Activated naive CD4-positive, alpha-beta T cell treated with anti-CD3 and anti-CD28 coated beads, Interleukin-2, amount 50 U/mL, for 72 hours (primary cell): ENCODE measurements at regions not wholly inside any gene's neighbourhood (a gene's known extent, or its start where the extent isn't known, plus 50 kb on each side); places are given as distances from the start of the nearest gene placed in this dataset.

Source experiments
- ATAC-seq, 2 donors: fragments of 150-1000 bp; cut with Tn5 transposase; 2 replicates each; pipeline ENCODE4 v1.10.0; 2021; ENCODE audit warnings: mild to moderate bottlenecking in 2 of 2, moderate library complexity in 2 of 2
- DNase-seq, 2 donors: peaks; one replicate each; pipeline ENCODE4 v3.0.0; 2021 to 2022; ENCODE audit warnings: low spot score in 2 of 2
- H3K27ac Mint-ChIP-seq, 2 donors: one replicate each; pipeline ENCODE4 v1.8.0; 2022; ENCODE audit warnings: mild to moderate bottlenecking in 2 of 2, mixed read lengths in 2 of 2
- H3K36me3 Mint-ChIP-seq, 2 donors: one replicate each; pipeline ENCODE4 v1.8.0; 2022; ENCODE audit warnings: mixed read lengths in 2 of 2
- H3K9me3 Mint-ChIP-seq, 2 donors: one replicate each; pipeline ENCODE4 v1.8.0; 2022; ENCODE audit warnings: mixed read lengths in 2 of 2

DNA sequence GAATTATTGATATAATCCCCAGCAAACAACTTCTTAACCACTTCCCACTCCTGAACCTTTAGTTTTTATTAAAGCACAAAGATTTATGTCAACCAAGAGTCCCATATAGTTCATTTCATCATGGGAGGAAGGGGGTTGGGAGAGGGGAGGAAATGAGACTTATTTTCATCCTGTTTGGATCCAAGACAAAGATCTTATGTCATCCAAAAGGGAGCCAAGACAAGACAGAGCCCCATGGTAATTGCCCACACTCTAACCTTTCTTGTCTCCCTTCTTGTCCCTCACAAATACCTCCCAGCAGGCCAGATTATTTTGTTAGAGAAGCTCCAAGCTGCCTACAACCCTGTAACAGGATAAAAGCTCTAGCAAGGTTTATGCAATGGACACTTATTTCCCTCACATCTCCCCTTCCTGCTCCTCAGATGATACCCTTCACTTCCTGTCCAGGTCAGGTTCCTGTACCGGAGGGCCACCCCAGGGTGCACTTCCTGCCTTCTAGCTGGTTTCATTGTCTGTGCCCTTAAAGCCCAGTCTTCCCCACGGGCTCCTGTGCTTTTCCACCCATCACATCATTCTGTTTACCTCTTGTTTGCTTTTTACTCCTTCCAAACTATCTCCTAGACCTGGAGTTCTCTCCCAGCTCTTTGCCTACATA lies 123.7 kb upstream of the MDM1 start:
- ATAC-seq (no peak), DNase-seq (no peak)
- Mint-ChIP-seq H3K27ac (peak overlapping the region; percentile 77 to 92), H3K36me3 (peaks cover 11 to 18% of the 10 kb centered on the region in 2 donors), H3K9me3 (peaks cover 12 to 21% of the 10 kb centered on the region in 2 donors)

DNA sequence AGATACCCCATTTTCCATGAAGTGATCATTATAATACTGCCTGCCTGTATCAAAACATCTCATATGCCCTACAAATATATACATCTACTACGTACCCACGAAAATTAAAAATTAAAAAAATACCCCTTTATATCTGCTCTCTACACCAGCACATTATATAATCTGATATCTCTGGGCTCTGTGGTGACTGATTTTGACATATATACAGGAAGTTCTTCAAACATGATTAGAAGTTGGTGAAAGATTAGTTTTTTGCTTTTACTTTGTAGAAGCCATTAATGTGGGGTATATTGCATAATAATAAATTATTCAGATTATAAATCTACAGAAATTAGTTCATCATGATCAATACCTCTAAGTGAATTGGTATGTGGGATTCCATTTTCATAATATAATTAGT lies 126.7 kb upstream of the MDM1 start:
- H3K36me3 Mint-ChIP-seq: peaks cover 15 to 23% of the 10 kb centered on the region in 2 donors
- no peak for ATAC-seq
- no peak overlapping the region for H3K27ac Mint-ChIP-seq

DNA sequence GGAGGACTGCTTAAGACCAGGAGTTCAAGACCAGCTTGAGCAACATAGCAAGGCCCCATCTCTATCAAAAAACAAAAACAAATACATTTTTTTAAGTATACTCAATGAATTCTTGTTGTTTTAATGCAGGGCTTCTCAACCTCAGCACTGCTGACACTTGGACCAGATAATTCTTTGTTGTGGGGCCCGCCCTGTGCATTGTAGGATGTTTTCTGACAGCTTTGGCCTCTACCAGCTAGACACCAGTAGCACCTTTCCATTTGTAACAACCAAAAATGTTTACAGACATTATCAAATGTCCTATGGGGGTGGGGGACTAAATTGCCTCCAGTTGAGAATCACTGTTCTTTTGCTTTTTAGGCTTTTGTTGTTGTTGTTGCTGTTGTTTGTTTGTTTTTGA lies 128.1 kb upstream of the MDM1 start:
- peaks cover 11 to 17% of the 10 kb centered on the region in 2 donors for H3K9me3 Mint-ChIP-seq
- no peak for ATAC-seq
- no peak overlapping the region for H3K27ac Mint-ChIP-seq
- H3K36me3 Mint-ChIP-seq: peaks cover 15 to 17% of the 10 kb centered on the region in 2 donors
- DNase-seq: no peak

More for the DNA sequence above, 126.7 kb upstream of the MDM1 start:
- H3K9me3 Mint-ChIP-seq: peaks cover 12 to 21% of the 10 kb centered on the region in 2 donors
- DNase-seq: no peak

DNA sequence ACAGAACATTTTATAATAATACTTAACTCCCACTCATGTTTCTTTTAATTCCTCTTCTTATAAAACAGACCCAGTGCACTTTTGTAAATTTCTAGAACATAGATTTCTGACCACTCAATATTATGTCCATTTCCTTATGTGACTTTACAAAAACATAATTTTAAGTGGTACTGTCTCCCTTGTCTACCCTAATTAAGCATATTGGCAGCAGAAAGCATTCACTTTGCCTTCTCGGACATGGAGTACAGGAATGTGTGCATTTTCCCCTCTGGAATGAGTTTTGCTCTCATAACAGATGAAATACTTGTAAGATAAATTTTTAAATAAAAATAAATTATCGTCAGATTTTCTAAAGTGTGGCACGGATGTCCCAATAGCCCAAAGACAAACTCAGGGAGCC lies 129.5 kb upstream of the MDM1 start:
- Mint-ChIP-seq H3K36me3 (peaks cover 4 to 5% of the 10 kb centered on the region in 2 donors), H3K27ac (no peak overlapping the region), H3K9me3 (peaks cover 0 to 5% of the 10 kb centered on the region in 2 donors)
- ATAC-seq (no peak), DNase-seq (no peak)

DNA sequence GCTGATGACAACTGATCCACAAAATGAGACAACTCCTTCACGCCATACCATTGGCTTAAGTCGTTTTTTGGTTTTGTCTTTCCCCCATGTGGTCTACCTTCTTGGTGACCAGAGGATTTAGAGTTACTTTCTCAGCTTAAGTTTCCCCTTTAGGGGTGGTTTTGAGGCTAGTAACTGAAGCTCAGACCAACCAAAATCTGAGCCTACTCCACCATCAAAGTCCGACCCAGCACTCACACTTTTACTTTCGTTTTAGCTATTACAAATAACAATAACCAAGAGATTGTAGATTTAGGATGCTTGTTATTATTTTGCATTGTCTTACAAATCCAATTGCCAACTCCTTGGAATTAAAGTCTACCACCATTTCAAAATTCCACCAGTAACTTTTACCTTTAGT lies 130.6 kb upstream of the MDM1 start:
- peak in 1 of 2 donors; percentile 33 for ATAC-seq
- Mint-ChIP-seq H3K27ac (peak overlapping the region; percentile 20 to 69), H3K36me3 (peaks cover 4 to 5% of the 10 kb centered on the region in 2 donors), H3K9me3 (no peaks in the 10 kb centered on the region)
- DNase-seq: no peak

DNA sequence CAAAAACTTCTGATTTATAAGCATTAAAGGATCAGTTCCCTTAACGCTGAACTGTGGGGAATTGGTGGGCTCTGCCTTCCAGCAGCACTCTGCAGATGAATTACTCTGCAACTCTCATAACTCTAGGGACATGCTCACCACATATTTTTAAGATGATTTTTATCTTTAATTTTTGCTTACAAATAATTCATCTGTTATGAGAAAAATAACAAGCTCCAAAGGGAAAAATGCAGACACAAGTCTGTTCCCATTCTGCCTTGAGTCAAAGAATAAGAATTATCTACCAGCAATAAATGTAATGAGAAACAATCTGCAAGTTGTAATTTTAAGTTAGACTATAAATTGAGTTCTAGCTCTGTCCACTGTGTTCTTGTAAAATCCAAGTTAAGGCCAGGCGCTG lies 133.1 kb upstream of the MDM1 start:
- no peak overlapping the region for H3K27ac Mint-ChIP-seq
- H3K36me3 Mint-ChIP-seq: peaks cover 4 to 5% of the 10 kb centered on the region in 2 donors
- ATAC-seq (no peak), DNase-seq (no peak)
- H3K9me3 Mint-ChIP-seq: no peaks in the 10 kb centered on the region

DNA sequence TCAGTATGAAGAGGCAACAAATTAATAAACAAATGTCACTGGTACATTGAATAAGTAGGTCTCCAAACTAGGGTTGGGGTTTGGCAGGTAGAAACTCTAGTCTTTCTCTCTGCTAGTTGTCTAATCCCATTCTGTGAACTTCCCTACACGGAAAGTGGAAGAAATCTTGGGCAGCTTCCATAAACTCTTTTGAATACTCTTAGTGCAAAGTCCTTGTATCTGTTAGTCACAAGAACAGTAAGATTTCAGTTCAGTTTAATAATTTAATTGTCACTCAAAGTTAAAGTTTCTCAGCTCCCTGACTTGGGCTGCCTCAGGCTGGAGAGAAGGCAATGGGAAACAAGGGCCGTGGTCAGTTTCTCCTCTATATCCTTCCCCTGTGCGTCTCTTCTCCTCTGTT lies 135.4 kb upstream of the MDM1 start:
- H3K27ac Mint-ChIP-seq: no peak overlapping the region
- H3K36me3 Mint-ChIP-seq: peaks cover 4 to 5% of the 10 kb centered on the region in 2 donors
- DNase-seq (no peak), ATAC-seq (no peak)
- H3K9me3 Mint-ChIP-seq: no peaks in the 10 kb centered on the region

DNA sequence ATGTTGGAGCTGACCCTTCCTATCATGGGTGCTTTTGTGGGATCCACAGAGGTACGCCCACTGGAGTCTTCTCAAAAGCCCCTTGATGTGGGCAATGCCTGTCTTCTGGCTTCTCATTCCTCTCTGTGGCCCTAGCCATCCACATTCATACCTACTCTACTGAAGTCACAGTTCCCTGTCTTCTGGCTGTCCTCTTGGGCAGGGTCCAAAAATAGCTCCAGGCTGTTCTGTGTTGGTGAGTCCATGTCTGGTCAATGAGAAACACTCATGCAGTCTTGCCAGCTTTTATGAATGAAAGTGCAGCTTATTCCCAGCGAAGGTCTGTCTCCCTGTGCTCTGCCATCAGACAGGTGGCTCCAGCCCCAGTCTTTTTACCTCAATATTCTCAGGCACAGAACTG lies 135.9 kb upstream of the MDM1 start:
- Mint-ChIP-seq H3K36me3 (peaks cover 0 to 6% of the 10 kb centered on the region in 2 donors), H3K27ac (no peak overlapping the region), H3K9me3 (peaks cover 0 to under 1% of the 10 kb centered on the region in 2 donors)
- ATAC-seq (no peak), DNase-seq (no peak)

DNA sequence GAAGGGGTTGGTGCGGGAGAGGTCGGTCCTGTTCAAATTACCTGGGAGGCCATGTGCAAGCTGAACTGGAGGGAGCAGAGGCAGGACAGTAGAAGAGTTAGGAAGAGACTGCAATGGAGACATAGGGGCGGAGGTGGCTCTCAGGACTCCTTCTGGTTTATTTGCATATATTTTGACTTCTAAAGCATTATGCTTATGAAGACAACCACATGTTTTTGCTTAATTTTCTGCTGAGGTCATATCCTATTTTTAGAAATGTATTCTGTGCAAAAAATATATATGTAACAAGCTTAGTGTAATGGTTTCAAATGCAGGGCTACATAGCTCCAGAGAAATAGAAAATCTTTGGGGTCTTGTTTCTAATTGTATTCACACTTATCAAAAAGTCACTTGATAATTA lies 137.0 kb upstream of the MDM1 start:
- Mint-ChIP-seq H3K36me3 (peaks cover 0 to 10% of the 10 kb centered on the region in 2 donors), H3K27ac (no peak overlapping the region), H3K9me3 (peaks cover 0 to 8% of the 10 kb centered on the region in 2 donors)
- DNase-seq (no peak), ATAC-seq (no peak)

DNA sequence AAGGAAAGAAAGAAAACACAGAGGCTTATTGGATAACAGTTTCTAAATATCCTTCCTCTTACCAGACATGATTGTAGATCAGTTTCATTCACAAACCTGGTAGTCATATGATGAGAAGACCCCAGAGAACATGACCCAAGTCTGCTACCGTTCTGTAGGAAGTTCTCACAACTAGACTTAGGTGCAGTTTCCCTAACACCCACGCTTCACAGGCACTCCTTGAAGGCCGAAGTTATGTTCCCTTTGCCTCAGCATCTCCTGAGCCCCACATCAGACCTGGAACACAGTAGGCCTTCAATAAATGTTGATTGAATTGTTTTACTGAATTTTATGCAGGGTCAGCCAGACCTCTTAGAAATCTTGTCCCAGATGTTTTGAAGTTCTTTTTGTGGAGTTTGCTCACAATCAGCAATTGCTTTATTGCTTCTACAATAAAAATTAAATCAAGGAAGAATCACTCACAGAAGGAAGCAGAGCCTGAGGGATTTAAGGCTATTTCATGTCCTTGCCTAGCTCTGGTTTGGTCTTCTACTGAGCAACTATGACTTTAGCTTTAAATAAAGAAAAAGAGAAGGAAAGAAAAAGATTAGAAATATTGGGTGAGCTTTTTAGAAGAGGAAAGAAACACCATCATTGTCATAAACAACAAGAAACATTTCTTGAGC lies 138.6 kb upstream of the MDM1 start:
- Mint-ChIP-seq H3K9me3 (peaks cover 0 to 11% of the 10 kb centered on the region in 2 donors), H3K27ac (no peak overlapping the region), H3K36me3 (peaks cover 0 to 10% of the 10 kb centered on the region in 2 donors)
- ATAC-seq (no peak), DNase-seq (no peak)

DNA sequence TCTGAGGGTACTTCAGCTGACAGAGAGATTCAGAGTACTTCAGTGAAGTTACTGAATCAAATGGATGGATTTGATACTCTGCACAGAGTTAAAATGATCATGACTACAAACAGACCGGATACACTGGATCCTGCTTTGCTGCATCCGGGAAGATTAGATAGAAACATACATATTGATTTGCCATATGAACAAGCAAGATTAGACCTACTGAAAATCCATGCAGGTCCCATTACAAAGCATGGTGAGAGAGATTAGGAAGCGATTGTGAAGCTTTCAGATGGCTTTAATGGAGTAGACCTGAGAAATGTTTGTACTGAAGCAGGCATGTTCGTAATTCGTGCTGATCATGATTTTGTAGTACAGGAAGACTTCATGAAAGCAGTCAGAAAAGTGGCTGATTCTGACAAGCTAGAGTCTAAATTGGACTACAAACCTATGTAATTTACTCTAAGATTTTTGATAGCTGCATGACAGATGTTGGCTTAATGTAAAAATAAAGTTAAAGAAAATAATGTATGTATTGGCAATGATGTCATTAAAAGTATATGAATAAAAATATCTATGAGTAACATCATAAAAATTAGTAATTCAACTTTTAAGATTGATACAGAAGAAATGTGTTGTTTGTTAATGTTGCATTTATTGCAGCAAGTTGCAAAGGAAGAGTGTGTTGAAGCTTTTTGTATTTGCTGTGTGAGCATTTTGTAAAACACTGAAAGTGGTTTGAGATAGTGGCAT lies 136.1 kb upstream of the RAP1B start:
- Mint-ChIP-seq H3K36me3 (peaks cover 0 to 25% of the 10 kb centered on the region in 2 donors), H3K9me3 (peaks cover 0 to 28% of the 10 kb centered on the region in 2 donors), H3K27ac (no peak overlapping the region)
- ATAC-seq (no peak), DNase-seq (no peak)

DNA sequence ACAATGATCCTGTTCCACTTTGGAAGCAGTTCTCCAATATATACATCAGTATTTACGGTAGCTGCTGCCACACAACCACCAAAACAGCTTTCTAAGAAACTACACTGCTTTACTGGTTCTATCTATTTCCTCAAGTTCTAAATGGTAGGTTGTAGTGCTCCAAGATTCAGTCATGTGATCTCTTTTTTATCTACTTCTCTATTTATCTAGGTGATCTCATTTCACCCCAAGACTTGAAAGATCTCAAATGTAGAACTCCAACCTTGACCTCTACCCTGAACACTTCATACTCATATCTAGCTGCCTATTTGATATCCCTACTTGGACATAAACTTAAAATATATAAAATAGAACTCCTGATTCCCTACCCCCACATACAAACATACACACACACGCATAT lies 133.9 kb upstream of the RAP1B start:
- no peak overlapping the region for H3K27ac Mint-ChIP-seq
- no peak for ATAC-seq
- H3K9me3 Mint-ChIP-seq: peaks cover 0 to 32% of the 10 kb centered on the region in 2 donors
- DNase-seq: no peak
- H3K36me3 Mint-ChIP-seq: peaks cover 4 to 44% of the 10 kb centered on the region in 2 donors

DNA sequence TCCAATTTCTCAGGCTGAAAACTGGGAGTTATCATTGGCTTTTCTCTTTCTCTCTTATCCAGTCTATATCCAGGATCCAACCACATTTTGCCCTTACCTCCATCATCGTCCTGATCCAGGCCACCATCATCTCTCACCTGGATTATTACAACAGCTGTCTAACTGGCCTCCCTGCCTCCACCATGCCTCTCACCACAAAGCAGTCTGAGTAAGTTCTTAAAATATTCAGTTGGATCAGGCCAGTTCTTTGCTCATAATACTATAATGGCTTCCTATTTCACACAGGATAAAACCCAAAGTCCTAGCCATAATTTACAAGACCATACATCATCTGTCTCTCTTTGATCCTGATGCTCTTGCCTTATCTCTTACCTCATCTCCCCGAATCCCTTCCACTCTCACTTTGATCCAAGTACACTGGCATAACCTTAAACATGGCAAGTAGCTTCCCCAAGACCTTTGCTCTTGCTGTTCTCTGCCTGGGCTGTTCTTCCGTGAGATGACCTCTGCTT lies 133.4 kb upstream of the RAP1B start:
- Mint-ChIP-seq H3K9me3 (peaks cover 0 to 32% of the 10 kb centered on the region in 2 donors), H3K27ac (no peak overlapping the region), H3K36me3 (peaks cover 4 to 44% of the 10 kb centered on the region in 2 donors)
- DNase-seq (no peak), ATAC-seq (no peak)

DNA sequence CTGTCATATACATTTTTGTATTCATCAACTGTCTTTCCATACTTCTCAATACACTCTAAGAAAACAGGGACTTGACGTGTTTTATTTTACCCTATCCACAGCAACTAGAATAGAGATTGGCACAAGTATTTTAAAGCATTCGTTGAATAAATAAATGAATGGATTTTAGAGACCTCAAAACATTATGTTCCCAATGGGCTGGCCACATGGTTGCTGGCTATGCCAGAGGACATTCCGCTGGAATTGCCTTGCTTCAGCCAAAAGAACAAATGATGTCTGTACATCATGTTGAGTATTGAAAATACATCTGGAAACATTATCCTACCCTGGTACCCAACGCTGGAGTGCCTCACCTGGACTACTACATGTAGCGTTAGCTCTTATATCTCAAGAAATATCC lies 132.8 kb upstream of the RAP1B start:
- DNase-seq (no peak), ATAC-seq (no peak)
- Mint-ChIP-seq H3K36me3 (peaks cover 4 to 44% of the 10 kb centered on the region in 2 donors), H3K27ac (no peak overlapping the region), H3K9me3 (peaks cover 0 to 32% of the 10 kb centered on the region in 2 donors)

DNA sequence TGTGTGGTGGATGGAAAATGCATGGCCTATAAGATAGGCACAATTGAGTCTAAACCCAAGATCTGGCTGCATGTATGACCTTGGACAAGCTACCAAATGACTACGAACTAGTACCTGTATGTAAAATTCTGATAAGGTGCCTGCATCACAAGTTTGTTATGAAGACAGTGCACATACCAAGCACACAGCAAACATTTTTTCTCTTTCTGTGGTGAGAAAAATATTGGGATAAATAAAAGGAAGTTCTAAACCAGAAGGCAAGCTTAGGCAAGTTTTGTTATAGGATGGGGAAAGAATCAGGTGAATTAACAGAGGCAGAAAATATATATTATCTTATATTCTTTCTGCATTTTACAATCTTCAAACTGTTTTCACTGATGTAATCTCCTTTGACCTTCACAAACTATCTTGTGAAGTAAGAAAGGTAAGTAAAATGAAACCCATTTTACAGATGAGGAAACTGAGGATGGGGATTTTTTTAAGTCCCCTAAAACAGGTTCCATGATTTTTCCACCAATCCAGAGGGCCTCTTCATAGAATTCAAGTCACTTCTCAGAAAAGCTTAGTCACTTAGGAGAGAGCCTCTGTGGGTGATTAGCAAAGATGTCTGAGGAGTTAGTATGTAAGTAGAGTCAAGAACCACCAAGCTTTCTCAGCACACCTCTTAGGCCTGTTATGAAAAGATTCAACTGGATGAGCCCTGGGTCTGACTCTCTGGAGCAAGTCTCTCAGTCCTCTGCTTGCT lies 132.0 kb upstream of the RAP1B start:
- ATAC-seq: no peak
- DNase-seq: no peak
- no peak overlapping the region for H3K27ac Mint-ChIP-seq
- peaks cover 0 to 25% of the 10 kb centered on the region in 2 donors for H3K9me3 Mint-ChIP-seq
- H3K36me3 Mint-ChIP-seq: peaks cover 4 to 37% of the 10 kb centered on the region in 2 donors

DNA sequence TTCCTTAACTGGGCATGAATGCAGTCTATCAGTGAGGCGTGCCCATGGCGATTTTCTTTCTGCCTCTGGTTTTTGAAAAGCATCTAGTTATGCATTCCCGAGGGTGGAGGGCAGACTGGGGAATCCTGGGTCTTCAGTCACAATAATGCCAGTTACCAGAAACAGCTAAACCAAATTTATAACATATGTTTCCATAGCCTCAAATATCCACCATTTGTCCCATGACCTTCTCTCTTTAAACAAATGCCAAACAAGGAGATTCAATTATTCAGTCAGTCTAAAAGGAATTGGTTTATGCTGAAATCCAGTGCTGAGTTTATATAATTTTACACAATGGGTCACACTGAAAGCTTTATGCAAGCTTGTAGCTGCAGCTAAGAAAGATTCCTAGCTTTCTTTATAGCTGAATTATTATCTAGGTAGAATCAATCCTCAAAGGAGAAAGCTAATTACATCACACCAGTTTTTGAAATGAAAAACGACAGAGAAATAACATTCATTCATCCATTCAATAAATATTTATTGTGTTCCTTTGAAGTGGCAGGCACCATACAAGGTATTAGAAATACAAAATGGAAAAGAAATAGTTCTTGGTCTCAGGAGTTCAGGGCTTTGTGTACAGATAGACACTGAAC lies 131.3 kb upstream of the RAP1B start:
- Mint-ChIP-seq H3K36me3 (peaks cover 4 to 34% of the 10 kb centered on the region in 2 donors), H3K9me3 (peaks cover 0 to 23% of the 10 kb centered on the region in 2 donors), H3K27ac (no peak overlapping the region)
- ATAC-seq: no peak
- DNase-seq: no peak
